WTC11 (cell line): ENCODE measurements at regions not wholly inside any gene's neighbourhood (a gene's known extent, or its start where the extent isn't known, plus 50 kb on each side); places are given as distances from the start of the nearest gene placed in this dataset.

ENCODE experiments used
- ATAC-seq: fragments of 200-7000 bp; cut with Tn5 transposase; 2 replicates; pipeline ENCODE4 v1.10.0; 2021; ENCODE audit warnings: mild to moderate bottlenecking, moderate library complexity
- CTCF ChIA-PET: fragments of 300-600 bp; sonication (Branson Sonifier 250); formaldehyde crosslinking; loops from one replicate; lab custom pipeline; 2021; ENCODE audit warnings: antibody characterized with exemption; lab: Charles Lee
- POLR2A ChIA-PET: fragments of 350-600 bp; sonication (Branson Sonifier 250); formaldehyde crosslinking; loops from one replicate; lab custom pipeline; 2021; ENCODE audit warnings: antibody characterized with exemption; lab: Charles Lee
- DNase-seq: peaks from one replicate; pipeline ENCODE4 v3.0.0; 2021; ENCODE audit warnings: low spot score
- H3K27ac Mint-ChIP-seq: 2 replicates; pipeline ENCODE4 v1.8.0; 2021; ENCODE audit warnings: mixed read lengths
- H3K27me3 Mint-ChIP-seq: 2 replicates; pipeline ENCODE4 v1.8.0; 2021; ENCODE audit warnings: low read depth, mild to moderate bottlenecking, moderate library complexity, mixed read lengths
- H3K36me3 Mint-ChIP-seq: 2 replicates; pipeline ENCODE4 v1.8.0; 2021; ENCODE audit warnings: mixed read lengths
- H3K4me1 Mint-ChIP-seq: 2 replicates; pipeline ENCODE4 v1.8.0; 2022; ENCODE audit warnings: mixed read lengths
- H3K4me3 Mint-ChIP-seq: 2 replicates; pipeline ENCODE4 v1.8.0; 2021; ENCODE audit warnings: mild to moderate bottlenecking, moderate library complexity, mixed read lengths
- H3K9me3 Mint-ChIP-seq: 2 replicates; pipeline ENCODE4 v1.8.0; 2021; ENCODE audit warnings: mixed read lengths
- AR ChIP-seq: fragments of 250-450 bp; sonication (Bioruptor Pico); IDR thresholded peaks from 2 replicates; pipeline ENCODE4 v1.9.0; 2021; ENCODE audit warnings: mild to moderate bottlenecking
- ARID4B ChIP-seq: sonication (generic); formaldehyde crosslinking; IDR thresholded peaks from 2 replicates; pipeline ENCODE4 v1.8.0; 2023; ENCODE audit warnings: missing genetic modification reagents, mild to moderate bottlenecking, borderline replicate concordance
- ATF3 ChIP-seq: sonication (generic); formaldehyde crosslinking; conservative IDR thresholded peaks from 2 replicates; pipeline ENCODE4 v1.8.1; 2022; ENCODE audit warnings: mild to moderate bottlenecking, missing genetic modification reagents
- CREM ChIP-seq: sonication (generic); formaldehyde crosslinking; IDR thresholded peaks from 2 replicates; pipeline ENCODE4 v1.8.1; 2022; ENCODE audit warnings: mild to moderate bottlenecking, missing genetic modification reagents, moderate library complexity
- FOXJ3 ChIP-seq: sonication (generic); formaldehyde crosslinking; IDR thresholded peaks from 2 replicates; pipeline ENCODE4 v1.9.0; 2021; ENCODE audit warnings: missing genetic modification reagents, mild to moderate bottlenecking, borderline replicate concordance
- FOXP1 ChIP-seq: sonication (generic); formaldehyde crosslinking; IDR thresholded peaks from 2 replicates; pipeline ENCODE4 v1.8.0; 2022; ENCODE audit warnings: missing genetic modification reagents, mild to moderate bottlenecking, moderate library complexity, borderline replicate concordance
- IRF2 ChIP-seq: sonication (generic); formaldehyde crosslinking; IDR thresholded peaks from 2 replicates; pipeline ENCODE4 v1.8.0; 2022; ENCODE audit warnings: low read depth, missing genetic modification reagents, borderline replicate concordance
- MYBL2 ChIP-seq: sonication (generic); formaldehyde crosslinking; IDR thresholded peaks from 2 replicates; pipeline ENCODE4 v1.8.1; 2023; ENCODE audit warnings: mild to moderate bottlenecking, moderate library complexity, missing genetic modification reagents
- OVOL2 ChIP-seq: fragments of 250-450 bp; sonication (Bioruptor Pico); IDR thresholded peaks from 2 replicates; pipeline ENCODE4 v1.9.0; 2021; ENCODE audit warnings: mild to moderate bottlenecking, borderline replicate concordance
- PRRX2 ChIP-seq: fragments of 250-450 bp; sonication (Bioruptor Pico); IDR thresholded peaks from 2 replicates; pipeline ENCODE4 v1.8.0; 2021; ENCODE audit warnings: mild to moderate bottlenecking
- TEAD4 ChIP-seq: sonication (generic); formaldehyde crosslinking; IDR thresholded peaks from 2 replicates; pipeline ENCODE4 v1.8.0; 2022; ENCODE audit warnings: mild to moderate bottlenecking, missing genetic modification reagents
- TP53 ChIP-seq: sonication (generic); formaldehyde crosslinking; IDR thresholded peaks from 2 replicates; pipeline ENCODE4 v1.8.1; 2023; ENCODE audit warnings: mild to moderate bottlenecking, missing genetic modification reagents
- ZMAT4 ChIP-seq: fragments of 250-450 bp; sonication (Bioruptor Pico); IDR thresholded peaks from 2 replicates; pipeline ENCODE4 v1.9.0; 2021; ENCODE audit warnings: mild to moderate bottlenecking
- ZNF219 ChIP-seq: sonication (generic); formaldehyde crosslinking; IDR thresholded peaks from 2 replicates; pipeline ENCODE4 v1.8.0; 2023; ENCODE audit warnings: missing genetic modification reagents, mild to moderate bottlenecking, borderline replicate concordance
- TF ChIP-seq, protein P1 (sequence below): sonication (generic); formaldehyde crosslinking; IDR thresholded peaks from 2 replicates; pipeline ENCODE4 v1.8.1; 2022; ENCODE audit warnings: low read depth, missing genetic modification reagents, borderline replicate concordance
- TF ChIP-seq, protein P2 (sequence below): sonication (generic); formaldehyde crosslinking; IDR thresholded peaks from 2 replicates; pipeline ENCODE4 v1.8.0; 2023; ENCODE audit warnings: mild to moderate bottlenecking, missing genetic modification reagents
- TF ChIP-seq, protein P3 (sequence below): sonication (generic); formaldehyde crosslinking; IDR thresholded peaks from 2 replicates; pipeline ENCODE4 v1.8.1; 2023; ENCODE audit warnings: mild to moderate bottlenecking, moderate library complexity, missing genetic modification reagents
- TF ChIP-seq, protein P4 (sequence below): fragments of 200-600 bp; IDR thresholded peaks from 2 replicates; pipeline ENCODE4 v1.8.0; 2022; ENCODE audit warnings: antibody characterized with exemption

GRCh38 chr6:48490658-48491057 is 379.7 kb upstream of the PTCHD4 start (continued):
- TF ChIP-seq AR (CRISPR knock-in tag) (no peak), PRRX2 (no peak), ARID4B (CRISPR knock-in tag) (no peak)
- TF ChIP-seq, protein P1, sequence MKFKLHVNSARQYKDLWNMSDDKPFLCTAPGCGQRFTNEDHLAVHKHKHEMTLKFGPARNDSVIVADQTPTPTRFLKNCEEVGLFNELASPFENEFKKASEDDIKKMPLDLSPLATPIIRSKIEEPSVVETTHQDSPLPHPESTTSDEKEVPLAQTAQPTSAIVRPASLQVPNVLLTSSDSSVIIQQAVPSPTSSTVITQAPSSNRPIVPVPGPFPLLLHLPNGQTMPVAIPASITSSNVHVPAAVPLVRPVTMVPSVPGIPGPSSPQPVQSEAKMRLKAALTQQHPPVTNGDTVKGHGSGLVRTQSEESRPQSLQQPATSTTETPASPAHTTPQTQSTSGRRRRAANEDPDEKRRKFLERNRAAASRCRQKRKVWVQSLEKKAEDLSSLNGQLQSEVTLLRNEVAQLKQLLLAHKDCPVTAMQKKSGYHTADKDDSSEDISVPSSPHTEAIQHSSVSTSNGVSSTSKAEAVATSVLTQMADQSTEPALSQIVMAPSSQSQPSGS (CRISPR knock-in tag): no peak

DNA sequence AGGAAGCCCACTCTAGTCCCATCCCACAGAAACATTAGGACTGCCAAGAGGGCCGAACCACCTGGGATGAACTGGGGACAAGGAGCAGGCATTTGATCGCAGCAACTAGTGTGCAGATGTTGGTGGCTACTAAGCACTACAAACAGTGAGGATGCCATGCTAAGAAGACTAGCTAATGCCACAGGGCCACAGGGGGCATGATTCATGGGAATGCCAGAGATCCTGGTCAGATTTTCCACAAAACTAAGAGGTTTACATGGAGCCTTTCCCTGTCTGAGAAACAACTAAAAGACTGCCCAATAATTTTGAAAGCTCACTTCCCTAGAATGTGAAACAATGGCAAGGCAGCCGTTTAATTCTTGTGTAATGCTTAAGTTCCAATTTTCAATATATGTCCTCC is 375.9 kb upstream of the PTCHD4 start:
- Mint-ChIP-seq H3K27me3 (no peaks in the 10 kb centered on the region), H3K27ac (no peak overlapping the region), H3K4me3 (no peak overlapping the region), H3K9me3 (peaks cover 5% of the 10 kb centered on the region), H3K4me1 (no peaks in the 10 kb centered on the region), H3K36me3 (no peaks in the 10 kb centered on the region)
- DNase-seq (no peak), ATAC-seq (no peak)
- no peak for TF ChIP-seq IRF2 (CRISPR knock-in tag)
- no peak for TF ChIP-seq ZNF219 (CRISPR knock-in tag)
- no peak for TF ChIP-seq CREM (CRISPR knock-in tag)
- no peak for TF ChIP-seq FOXJ3 (CRISPR knock-in tag)
- ChIA-PET POLR2A (no interaction called here), CTCF (no interaction called here)

DNA sequence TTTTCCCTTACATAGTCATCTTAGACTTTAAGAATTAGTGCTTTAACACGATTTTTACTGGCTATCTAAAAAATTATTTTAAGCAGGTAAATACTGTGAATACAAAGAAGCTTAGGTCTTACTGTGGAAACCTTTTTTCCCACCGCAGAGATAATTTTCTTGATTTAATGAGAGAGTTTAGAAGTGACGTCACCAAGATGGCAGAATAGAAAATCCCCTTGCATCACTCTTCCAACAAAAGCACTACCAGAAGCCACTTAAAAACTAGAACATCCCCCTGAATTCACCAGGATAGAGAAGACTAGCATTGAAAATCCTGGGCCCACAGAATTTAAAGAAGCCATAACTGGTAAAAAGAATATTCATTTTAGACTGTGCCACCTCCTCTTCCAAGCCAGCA is 375.4 kb upstream of the PTCHD4 start:
- Mint-ChIP-seq H3K27me3 (no peaks in the 10 kb centered on the region), H3K36me3 (no peaks in the 10 kb centered on the region), H3K9me3 (peaks cover 6% of the 10 kb centered on the region), H3K27ac (no peak overlapping the region), H3K4me1 (no peaks in the 10 kb centered on the region), H3K4me3 (no peak overlapping the region)
- ATAC-seq (no peak), DNase-seq (no peak)
- CTCF ChIA-PET: no interaction called here
- POLR2A ChIA-PET: no interaction called here
- TF ChIP-seq TEAD4 (CRISPR knock-in tag) (no peak), ATF3 (CRISPR knock-in tag) (no peak), ZMAT4 (CRISPR knock-in tag) (no peak), FOXP1 (no peak), TP53 (CRISPR knock-in tag) (no peak), OVOL2 (CRISPR knock-in tag) (no peak), MYBL2 (CRISPR knock-in tag) (no peak)
- TF ChIP-seq, protein P2, sequence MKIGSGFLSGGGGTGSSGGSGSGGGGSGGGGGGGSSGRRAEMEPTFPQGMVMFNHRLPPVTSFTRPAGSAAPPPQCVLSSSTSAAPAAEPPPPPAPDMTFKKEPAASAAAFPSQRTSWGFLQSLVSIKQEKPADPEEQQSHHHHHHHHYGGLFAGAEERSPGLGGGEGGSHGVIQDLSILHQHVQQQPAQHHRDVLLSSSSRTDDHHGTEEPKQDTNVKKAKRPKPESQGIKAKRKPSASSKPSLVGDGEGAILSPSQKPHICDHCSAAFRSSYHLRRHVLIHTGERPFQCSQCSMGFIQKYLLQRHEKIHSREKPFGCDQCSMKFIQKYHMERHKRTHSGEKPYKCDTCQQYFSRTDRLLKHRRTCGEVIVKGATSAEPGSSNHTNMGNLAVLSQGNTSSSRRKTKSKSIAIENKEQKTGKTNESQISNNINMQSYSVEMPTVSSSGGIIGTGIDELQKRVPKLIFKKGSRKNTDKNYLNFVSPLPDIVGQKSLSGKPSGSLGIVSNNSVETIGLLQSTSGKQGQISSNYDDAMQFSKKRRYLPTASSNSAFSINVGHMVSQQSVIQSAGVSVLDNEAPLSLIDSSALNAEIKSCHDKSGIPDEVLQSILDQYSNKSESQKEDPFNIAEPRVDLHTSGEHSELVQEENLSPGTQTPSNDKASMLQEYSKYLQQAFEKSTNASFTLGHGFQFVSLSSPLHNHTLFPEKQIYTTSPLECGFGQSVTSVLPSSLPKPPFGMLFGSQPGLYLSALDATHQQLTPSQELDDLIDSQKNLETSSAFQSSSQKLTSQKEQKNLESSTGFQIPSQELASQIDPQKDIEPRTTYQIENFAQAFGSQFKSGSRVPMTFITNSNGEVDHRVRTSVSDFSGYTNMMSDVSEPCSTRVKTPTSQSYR (CRISPR knock-in tag): no peak
- TF ChIP-seq, protein P3, sequence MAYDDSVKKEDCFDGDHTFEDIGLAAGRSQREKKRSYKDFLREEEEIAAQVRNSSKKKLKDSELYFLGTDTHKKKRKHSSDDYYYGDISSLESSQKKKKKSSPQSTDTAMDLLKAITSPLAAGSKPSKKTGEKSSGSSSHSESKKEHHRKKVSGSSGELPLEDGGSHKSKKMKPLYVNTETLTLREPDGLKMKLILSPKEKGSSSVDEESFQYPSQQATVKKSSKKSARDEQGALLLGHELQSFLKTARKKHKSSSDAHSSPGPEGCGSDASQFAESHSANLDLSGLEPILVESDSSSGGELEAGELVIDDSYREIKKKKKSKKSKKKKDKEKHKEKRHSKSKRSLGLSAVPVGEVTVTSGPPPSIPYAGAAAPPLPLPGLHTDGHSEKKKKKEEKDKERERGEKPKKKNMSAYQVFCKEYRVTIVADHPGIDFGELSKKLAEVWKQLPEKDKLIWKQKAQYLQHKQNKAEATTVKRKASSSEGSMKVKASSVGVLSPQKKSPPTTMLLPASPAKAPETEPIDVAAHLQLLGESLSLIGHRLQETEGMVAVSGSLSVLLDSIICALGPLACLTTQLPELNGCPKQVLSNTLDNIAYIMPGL (CRISPR knock-in tag): no peak
- TF ChIP-seq, protein P4, sequence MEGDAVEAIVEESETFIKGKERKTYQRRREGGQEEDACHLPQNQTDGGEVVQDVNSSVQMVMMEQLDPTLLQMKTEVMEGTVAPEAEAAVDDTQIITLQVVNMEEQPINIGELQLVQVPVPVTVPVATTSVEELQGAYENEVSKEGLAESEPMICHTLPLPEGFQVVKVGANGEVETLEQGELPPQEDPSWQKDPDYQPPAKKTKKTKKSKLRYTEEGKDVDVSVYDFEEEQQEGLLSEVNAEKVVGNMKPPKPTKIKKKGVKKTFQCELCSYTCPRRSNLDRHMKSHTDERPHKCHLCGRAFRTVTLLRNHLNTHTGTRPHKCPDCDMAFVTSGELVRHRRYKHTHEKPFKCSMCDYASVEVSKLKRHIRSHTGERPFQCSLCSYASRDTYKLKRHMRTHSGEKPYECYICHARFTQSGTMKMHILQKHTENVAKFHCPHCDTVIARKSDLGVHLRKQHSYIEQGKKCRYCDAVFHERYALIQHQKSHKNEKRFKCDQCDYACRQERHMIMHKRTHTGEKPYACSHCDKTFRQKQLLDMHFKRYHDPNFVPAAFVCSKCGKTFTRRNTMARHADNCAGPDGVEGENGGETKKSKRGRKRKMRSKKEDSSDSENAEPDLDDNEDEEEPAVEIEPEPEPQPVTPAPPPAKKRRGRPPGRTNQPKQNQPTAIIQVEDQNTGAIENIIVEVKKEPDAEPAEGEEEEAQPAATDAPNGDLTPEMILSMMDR: no peak
